HepG2 (cell line): ENCODE measurements at regions not wholly inside any gene's neighbourhood (a gene's known extent, or its start where the extent isn't known, plus 50 kb on each side); places are given as distances from the start of the nearest gene placed in this dataset.

Experiments
- ATAC-seq: fragments of 200-7000 bp; cut with Tn5 transposase; 3 replicates; pipeline ENCODE4 v1.9.1; 2020; ENCODE audit warnings: mild to moderate bottlenecking, moderate library complexity
- BruUV-seq: library from RNA; stranded (reverse); fragments of 400-500 nt; replicated peaks from 2 replicates; lab custom pipeline; 2021; lab: Mats Ljungman, UMichigan
- CTCF ChIA-PET: fragments of 300-600 bp; formaldehyde crosslinking; extraction: SDS; loops from one replicate; lab custom pipeline; 2021; ENCODE audit warnings: low total read pairs, inconsistent platforms, low intra/inter-chr PET ratio; lab: Yijun Ruan, JAX
- POLR2A ChIA-PET: fragments of 350-600 bp; sonication (Branson Sonifier 250); formaldehyde crosslinking; loops from one replicate; lab custom pipeline; 2020; ENCODE audit warnings: antibody characterized with exemption, inconsistent platforms; lab: Yijun Ruan, JAX
- DNase-seq: peaks from one replicate; pipeline ENCODE4 v3.0.0-alpha.2; 2015; ENCODE audit warnings: low spot score
- FAIRE-seq: peaks from 3 replicates; lab custom pipeline; 2011; peaks lifted over from hg19 to GRCh38; lab: Jason Lieb, UNC
- H2AFZ ChIP-seq: one replicate; pipeline ENCODE4 v1.6.1; 2011; ENCODE audit warnings: low read length, inconsistent platforms
- H3K27ac ChIP-seq: fragments of 300-600 bp; 3 replicates; pipeline ENCODE4 v1.8.0; 2011; ENCODE audit warnings: mixed run types, mild to moderate bottlenecking, mixed read lengths, low read length, inconsistent platforms; ENCODE audit not compliant: insufficient read depth; ENCODE audit errors: extremely low read length
- H3K27me3 ChIP-seq, 2 experiments: fragments of 200-600 bp in 1 of 2; 2 replicates in 1 of 2; 3 replicates in 1 of 2; pipeline versions ENCODE4 v1.6.0 to v1.8.0; 2011; ENCODE audit warnings: low read length in 2 of 2, mild to moderate bottlenecking in 2 of 2, moderate library complexity in 2 of 2, inconsistent platforms in 1 of 2; ENCODE audit not compliant: insufficient read depth in 2 of 2, control insufficient read depth in 1 of 2
- H3K36me3 ChIP-seq, 2 experiments: fragments of 200-600 bp in 1 of 2; replicated peaks in 1 of 2; 2 replicates in 1 of 2; 3 replicates in 1 of 2; pipeline versions ENCODE4 v1.5.1 to v1.8.0; 2011; ENCODE audit warnings: low read length in 2 of 2, inconsistent platforms in 1 of 2; ENCODE audit not compliant: insufficient read depth in 2 of 2, control insufficient read depth in 1 of 2
- H3K4me1 ChIP-seq: 2 replicates; pipeline ENCODE4 v1.5.1; 2012; ENCODE audit warnings: low read length, inconsistent platforms; ENCODE audit not compliant: insufficient read depth
- H3K4me2 ChIP-seq: 2 replicates; pipeline ENCODE4 v1.6.0; 2011; ENCODE audit warnings: low read depth, low read length, inconsistent platforms
- H3K4me3 ChIP-seq, 3 experiments: fragments of 200-600 bp in 1 of 3; sonication (generic), shearing (Covaris generic) in 1 of 3; replicated peaks in 1 of 3; 2 replicates each; pipeline ENCODE4 v1.5.1; 2011 to 2016; ENCODE audit warnings: low read length in 3 of 3, inconsistent platforms in 2 of 3, low read depth in 2 of 3, mild to moderate bottlenecking in 2 of 3, control low read depth in 1 of 3, mixed read lengths in 1 of 3; ENCODE audit not compliant: insufficient read depth in 1 of 3
- H3K79me2 ChIP-seq: one replicate; pipeline ENCODE4 v1.6.1; 2011; ENCODE audit warnings: low read length, inconsistent platforms; ENCODE audit not compliant: insufficient read depth
- H3K9ac ChIP-seq: 2 replicates; pipeline ENCODE4 v1.6.0; 2011; ENCODE audit warnings: mild to moderate bottlenecking, low read depth, low read length, inconsistent platforms; ENCODE audit not compliant: insufficient read depth
- H3K9me3 ChIP-seq: 2 replicates; pipeline ENCODE4 v1.5.1; 2012; ENCODE audit warnings: mild to moderate bottlenecking, low read length
- H4K20me1 ChIP-seq: 2 replicates; pipeline ENCODE4 v1.6.0; 2011; ENCODE audit warnings: inconsistent platforms, mild to moderate bottlenecking, low read length, moderate library complexity; ENCODE audit not compliant: insufficient read depth
- MAFF ChIP-seq: IDR thresholded peaks from 2 replicates; pipeline ENCODE4 v1.6.1; 2011; ENCODE audit warnings: low read depth, low read length, improper control_type of control experiment
- MAFK ChIP-seq, 2 experiments: IDR thresholded peaks in 1 of 2; conservative IDR thresholded peaks in 1 of 2; 2 replicates each; pipeline ENCODE4 v1.6.1; 2011; ENCODE audit warnings: improper control_type of control experiment in 2 of 2, low read length in 2 of 2
- MATR3 ChIP-seq: sonication (generic); formaldehyde crosslinking; IDR thresholded peaks from 2 replicates; pipeline ENCODE4 v1.4.0; 2020; ENCODE audit warnings: missing genetic modification reagents
- NFRKB ChIP-seq: fragments of 450-650 bp; IDR thresholded peaks from 2 replicates; pipeline ENCODE4 v1.6.1; 2017
- SRY ChIP-seq: sonication (generic); formaldehyde crosslinking; IDR thresholded peaks from 2 replicates; pipeline ENCODE4 v1.8.0; 2022; ENCODE audit warnings: mild to moderate bottlenecking, missing genetic modification reagents
- ZFP1 ChIP-seq: IDR thresholded peaks from 2 replicates; pipeline ENCODE4 v1.6.1; 2016
- ZMYM2 ChIP-seq: sonication (generic); formaldehyde crosslinking; IDR thresholded peaks from 2 replicates; pipeline ENCODE4 v1.8.0; 2022; ENCODE audit warnings: mild to moderate bottlenecking, missing genetic modification reagents
- ZNF430 ChIP-seq: sonication (generic); formaldehyde crosslinking; IDR thresholded peaks from 2 replicates; pipeline ENCODE4 v1.9.0; 2021; ENCODE audit warnings: mild to moderate bottlenecking, missing genetic modification reagents
- ZNF629 ChIP-seq: sonication (generic); formaldehyde crosslinking; conservative IDR thresholded peaks from 2 replicates; pipeline ENCODE4 v1.5.0; 2020; ENCODE audit warnings: missing genetic modification reagents
- WGBS: methylation state at CpG from one replicate; pipeline ENCODE4 v1.1.6; 2017; ENCODE audit warnings: low lambda C conversion rate; 5-methylcytosine and 5-hydroxymethylcytosine counted together
- in situ Hi-C: cut with HindIII; loops from 2 replicates; pipeline ENCODE4 v1.10.0; 2017; ENCODE audit warnings: low pct_unique_long_range_greater_than_20kb; ENCODE audit not compliant: extremely low pct_ligation_motif_present
- intact Hi-C: fragments of 100-400 bp; cut with micrococcal nuclease; formaldehyde crosslinking; loops from one replicate; pipeline ENCODE4 v1.10.0; 2022; ENCODE audit not compliant: unreplicated experiment
- TF ChIP-seq, protein P1 (sequence below): sonication (generic); formaldehyde crosslinking; IDR thresholded peaks from 2 replicates; pipeline ENCODE4 v1.4.0; 2020; ENCODE audit warnings: mild to moderate bottlenecking, missing genetic modification reagents

DNA sequence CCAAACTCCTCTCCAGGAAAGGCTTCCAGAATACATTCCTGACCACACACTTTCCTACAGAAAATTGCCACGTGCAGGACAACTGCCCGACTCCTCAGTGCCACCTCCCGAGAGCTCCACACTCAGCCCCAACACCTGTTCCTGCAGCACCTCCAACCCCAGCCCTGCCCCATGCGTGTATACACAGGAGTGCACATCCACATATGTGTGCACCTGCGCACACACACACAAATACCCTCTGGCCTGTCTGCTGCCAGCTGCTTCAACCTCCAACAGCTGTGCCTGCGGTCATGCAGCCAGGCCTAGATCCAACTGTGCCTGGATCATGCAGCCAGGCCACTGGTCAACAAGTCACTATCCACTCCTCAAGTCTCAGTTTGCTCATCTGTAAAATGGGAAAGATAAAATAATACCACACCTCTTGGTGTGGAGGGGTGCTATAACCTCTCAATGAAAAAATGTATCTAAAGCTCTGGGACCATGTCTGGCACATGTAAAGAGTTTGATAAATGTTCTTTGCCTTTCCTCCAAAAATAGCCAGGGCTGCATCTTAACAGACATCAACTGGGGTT lies 152.1 kb upstream of the ID2 start:
- no peak overlapping the region for H3K4me2 ChIP-seq
- BruUV-seq = no TSS peak
- DNase-seq = no peak
- no peaks in the 10 kb centered on the region for H3K36me3 ChIP-seq
- CTCF ChIA-PET = no interaction called here
- in situ Hi-C loops (loop anchor here (5.0 kb wide), 1 partner anchor 158 kb away; no protein-coding TSS in a partner anchor), intact Hi-C loops (no loop called here)
- POLR2A ChIA-PET = interaction anchor here (0.9 kb wide), 1 partner anchor 45 kb away, joined by 3 read pairs; no protein-coding TSS in a partner anchor
- H3K4me1 ChIP-seq = peaks cover 43% of the 10 kb centered on the region
- peaks cover 14% of the 10 kb centered on the region for H3K9me3 ChIP-seq
- H3K79me2 ChIP-seq = no peaks in the 10 kb centered on the region
- no peak overlapping the region for H3K9ac ChIP-seq
- WGBS = 66% methylated on average over 6 of the region's 6 CpGs
- H3K27me3 ChIP-seq = peaks cover 5 to 9% of the 10 kb centered on the region in 2 experiments; a peak in 2 of 5 replicates
- ATAC-seq = no peak
- H2AFZ ChIP-seq = no peak overlapping the region
- no peak overlapping the region for H3K4me3 ChIP-seq
- TF ChIP-seq ZNF629 (CRISPR knock-in tag) = peak; percentile 81
- TF ChIP-seq ZMYM2 (CRISPR knock-in tag) = no peak
- H4K20me1 ChIP-seq = no peaks in the 10 kb centered on the region
- no peak overlapping the region for H3K27ac ChIP-seq
- FAIRE-seq = no peak

DNA sequence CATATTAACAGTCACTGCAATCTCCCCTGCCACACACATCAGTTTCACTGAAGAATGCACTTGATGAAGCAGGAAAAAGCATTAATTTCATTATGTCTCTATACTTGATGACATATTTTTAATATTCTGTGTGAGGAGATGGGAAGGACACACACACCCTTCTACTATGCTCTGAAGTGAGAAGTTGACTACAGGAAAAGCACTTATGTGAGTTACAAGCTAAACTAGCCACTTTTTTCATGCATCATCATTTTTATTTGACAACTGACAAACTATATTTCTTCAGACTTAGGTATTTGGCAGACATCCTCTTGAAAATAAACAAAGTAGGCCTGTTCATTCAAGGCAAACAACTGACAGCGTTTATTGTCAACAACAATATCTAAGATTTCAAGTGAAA lies 150.4 kb upstream of the ID2 start:
- Histone ChIP-seq H3K4me1 (peaks cover 40% of the 10 kb centered on the region), H2AFZ (no peak overlapping the region), H3K9me3 (peaks cover 14% of the 10 kb centered on the region), H3K27me3 (peaks cover 5 to 11% of the 10 kb centered on the region in 2 experiments; a peak in 3 of 5 replicates), H3K36me3 (no peaks in the 10 kb centered on the region), H3K4me3 (no peak overlapping the region), H3K4me2 (no peak overlapping the region), H4K20me1 (no peaks in the 10 kb centered on the region), H3K9ac (no peak overlapping the region), H3K79me2 (no peaks in the 10 kb centered on the region)
- no peak for DNase-seq
- peak; percentile 28 for FAIRE-seq
- intact Hi-C loops (no loop called here), in situ Hi-C loops (no loop called here)
- no TSS peak for BruUV-seq
- CTCF ChIA-PET = no interaction called here
- POLR2A ChIA-PET = no interaction called here
- WGBS = 50% methylated on average over 1 of the region's 1 CpG
- TF ChIP-seq MAFK (conservative IDR thresholded peaks at IDR 0.05 in 1 of 2, IDR thresholded peaks at IDR 0.05 in 1 of 2; ENCODE audit: low read length in 2 of 2) (peak; percentile 62 to 72), MATR3 (CRISPR knock-in tag) (no peak), ZFP1 (CRISPR knock-in tag) (peak; percentile 98; the same call in 1 of the 2 replicates), SRY (CRISPR knock-in tag) (no peak), MAFF (peak; percentile 66), ZNF430 (no peak), NFRKB (no peak)
- TF ChIP-seq, protein P1, sequence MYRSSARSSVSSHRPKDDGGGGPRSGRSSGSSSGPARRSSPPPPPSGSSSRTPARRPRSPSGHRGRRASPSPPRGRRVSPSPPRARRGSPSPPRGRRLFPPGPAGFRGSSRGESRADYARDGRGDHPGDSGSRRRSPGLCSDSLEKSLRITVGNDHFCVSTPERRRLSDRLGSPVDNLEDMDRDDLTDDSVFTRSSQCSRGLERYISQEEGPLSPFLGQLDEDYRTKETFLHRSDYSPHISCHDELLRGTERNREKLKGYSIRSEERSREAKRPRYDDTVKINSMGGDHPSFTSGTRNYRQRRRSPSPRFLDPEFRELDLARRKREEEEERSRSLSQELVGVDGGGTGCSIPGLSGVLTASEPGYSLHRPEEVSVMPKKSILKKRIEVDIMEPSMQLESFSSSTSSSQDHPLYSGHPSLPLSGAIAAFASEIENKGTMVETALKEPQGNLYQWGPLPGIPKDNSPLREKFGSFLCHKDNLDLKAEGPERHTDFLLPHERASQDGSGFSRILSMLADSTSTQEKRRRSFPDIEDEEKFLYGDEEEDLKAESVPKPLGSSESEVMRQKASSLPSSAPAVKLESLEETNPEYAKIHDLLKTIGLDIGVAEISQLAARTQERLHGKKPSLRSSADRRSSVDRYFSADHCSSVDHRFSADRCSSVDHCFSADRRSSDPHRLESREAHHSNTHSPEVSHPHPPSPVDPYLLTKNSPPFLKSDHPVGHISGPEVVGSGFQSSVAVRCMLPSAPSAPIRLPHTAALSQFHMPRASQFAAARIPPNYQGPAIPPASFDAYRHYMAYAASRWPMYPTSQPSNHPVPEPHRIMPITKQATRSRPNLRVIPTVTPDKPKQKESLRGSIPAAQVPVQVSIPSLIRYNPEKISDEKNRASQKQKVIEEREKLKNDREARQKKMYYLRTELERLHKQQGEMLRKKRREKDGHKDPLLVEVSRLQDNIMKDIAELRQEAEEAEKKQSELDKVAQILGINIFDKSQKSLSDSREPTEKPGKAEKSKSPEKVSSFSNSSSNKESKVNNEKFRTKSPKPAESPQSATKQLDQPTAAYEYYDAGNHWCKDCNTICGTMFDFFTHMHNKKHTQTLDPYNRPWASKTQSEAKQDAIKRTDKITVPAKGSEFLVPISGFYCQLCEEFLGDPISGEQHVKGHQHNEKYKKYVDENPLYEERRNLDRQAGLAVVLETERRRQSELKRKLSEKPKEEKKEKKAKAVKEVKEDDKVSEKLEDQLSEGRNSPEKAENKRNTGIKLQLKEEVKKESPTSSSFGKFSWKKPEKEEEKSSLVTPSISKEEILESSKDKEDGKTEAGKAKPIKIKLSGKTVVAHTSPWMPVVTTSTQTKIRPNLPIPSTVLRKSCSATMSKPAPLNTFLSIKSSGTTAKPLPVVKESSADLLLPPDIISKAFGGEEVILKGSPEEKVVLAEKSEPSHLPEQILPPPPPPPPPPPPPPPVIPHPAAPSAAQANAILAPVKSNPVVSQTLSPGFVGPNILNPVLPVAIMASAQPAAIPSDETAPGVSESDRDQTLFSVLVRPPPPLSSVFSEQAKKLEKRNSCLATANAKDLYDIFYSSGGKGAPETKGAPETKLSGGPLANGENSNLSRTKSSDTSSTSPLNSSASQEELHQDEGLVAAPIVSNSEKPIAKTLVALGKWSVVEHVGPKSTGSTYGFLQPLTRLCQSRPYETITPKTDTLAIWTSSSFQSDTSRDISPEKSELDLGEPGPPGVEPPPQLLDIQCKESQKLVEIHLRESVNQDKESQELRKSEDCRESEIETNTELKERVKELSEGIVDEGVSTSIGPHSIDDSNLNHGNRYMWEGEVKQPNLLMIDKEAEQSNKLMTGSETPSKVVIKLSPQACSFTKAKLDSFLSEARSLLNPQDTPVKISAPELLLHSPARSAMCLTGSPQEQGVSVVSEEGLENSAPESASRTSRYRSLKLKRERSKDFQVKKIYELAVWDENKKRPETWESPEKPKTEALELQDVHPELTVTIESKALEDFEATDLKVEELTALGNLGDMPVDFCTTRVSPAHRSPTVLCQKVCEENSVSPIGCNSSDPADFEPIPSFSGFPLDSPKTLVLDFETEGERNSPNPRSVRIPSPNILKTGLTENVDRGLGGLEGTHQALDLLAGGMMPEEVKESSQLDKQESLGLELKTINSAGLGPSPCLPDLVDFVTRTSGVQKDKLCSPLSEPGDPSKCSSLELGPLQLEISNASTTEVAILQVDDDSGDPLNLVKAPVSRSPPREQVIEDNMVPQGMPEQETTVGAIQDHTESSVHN = no peak
- TF ChIP-seq, all 625 proteins: peak for 3
- no peak for ATAC-seq
- no peak overlapping the region for H3K27ac ChIP-seq
